OCI-LY7 (cell line): ENCODE measurements at regions not wholly inside any gene's neighbourhood (a gene's known extent, or its start where the extent isn't known, plus 50 kb on each side); places are given as distances from the start of the nearest gene placed in this dataset.

Experiments
- CTCF ChIP-seq: fragments of 200-600 bp; sonication (generic); conservative IDR thresholded peaks from 2 replicates; pipeline ENCODE4 v1.5.1; 2014; ENCODE audit warnings: mild to moderate bottlenecking, antibody characterized with exemption, low read length, moderate library complexity, mixed read lengths
- EZH2phosphoT487 ChIP-seq: fragments of 200-600 bp; sonication (generic); IDR thresholded peaks from 2 replicates; pipeline ENCODE4 v1.6.1; 2018; ENCODE audit warnings: low read depth, borderline replicate concordance, mild to moderate bottlenecking, mixed run types, antibody characterized with exemption, low read length, moderate library complexity, mixed read lengths

GRCh38 chr6:139970591-139970991 lies 596.1 kb upstream of the CITED2 start:
- TF ChIP-seq CTCF (no peak), EZH2phosphoT487 (no peak)
